SK-N-SH treated with all-trans-retinoic acid at 6 μM for 48 hours (cell line): ENCODE measurements at regions not wholly inside any gene's neighbourhood (a gene's known extent, or its start where the extent isn't known, plus 50 kb on each side); places are given as distances from the start of the nearest gene placed in this dataset.

ENCODE experiments used
- ATAC-seq: fragments of 200-7000 bp; cut with Tn5 transposase; 3 replicates; pipeline ENCODE4 v1.9.1; 2020; ENCODE audit warnings: mild to moderate bottlenecking, moderate library complexity
- ARNTL ChIP-seq: fragments of 450-650 bp; formaldehyde crosslinking; IDR thresholded peaks from 2 replicates; pipeline ENCODE4 v1.5.0; 2020; ENCODE audit warnings: low read depth, mild to moderate bottlenecking, moderate library complexity, borderline replicate concordance
- BACH2 ChIP-seq: fragments of 250-450 bp; sonication (Bioruptor Pico); IDR thresholded peaks from 2 replicates; pipeline ENCODE4 v1.9.0; 2021; ENCODE audit warnings: mild to moderate bottlenecking, borderline replicate concordance
- CREB5 ChIP-seq: fragments of 250-450 bp; sonication (Bioruptor Pico); IDR thresholded peaks from 2 replicates; pipeline ENCODE4 v1.5.1; 2020; ENCODE audit warnings: low read depth, mild to moderate bottlenecking, moderate library complexity
- CSDC2 ChIP-seq: fragments of 250-450 bp; sonication (Bioruptor Pico); IDR thresholded peaks from 2 replicates; pipeline ENCODE4 v1.5.0; 2020; ENCODE audit warnings: mild to moderate bottlenecking, moderate library complexity
- ESRRG ChIP-seq: fragments of 250-450 bp; sonication (Bioruptor Pico); IDR thresholded peaks from 2 replicates; pipeline ENCODE4 v1.6.1; 2021; ENCODE audit warnings: mild to moderate bottlenecking
- GLIS3 ChIP-seq: fragments of 250-450 bp; sonication (Bioruptor Pico); IDR thresholded peaks from 2 replicates; pipeline ENCODE4 v1.5.0; 2020; ENCODE audit warnings: mild to moderate bottlenecking, moderate library complexity
- ISL1 ChIP-seq: fragments of 250-450 bp; sonication (Bioruptor Pico); IDR thresholded peaks from 2 replicates; pipeline ENCODE4 v2.1.2; 2022; ENCODE audit warnings: mild to moderate bottlenecking, moderate library complexity
- OSR1 ChIP-seq: fragments of 250-450 bp; sonication (Bioruptor Pico); IDR thresholded peaks from 2 replicates; pipeline ENCODE4 v1.8.0; 2022; ENCODE audit warnings: moderate library complexity, mild to moderate bottlenecking, inconsistent platforms
- PATZ1 ChIP-seq: fragments of 250-450 bp; sonication (Bioruptor Pico); IDR thresholded peaks from 2 replicates; pipeline ENCODE4 v1.8.0; 2020; ENCODE audit warnings: mild to moderate bottlenecking, moderate library complexity, borderline replicate concordance
- RARB ChIP-seq: fragments of 250-450 bp; sonication (Bioruptor Pico); IDR thresholded peaks from 2 replicates; pipeline ENCODE4 v1.8.0; 2021; ENCODE audit warnings: mild to moderate bottlenecking, moderate library complexity
- SNAI2 ChIP-seq: fragments of 250-450 bp; sonication (Bioruptor Pico); IDR thresholded peaks from 2 replicates; pipeline ENCODE4 v1.5.0; 2020; ENCODE audit warnings: mild to moderate bottlenecking, moderate library complexity
- TCF4 ChIP-seq: fragments of 250-450 bp; sonication (Bioruptor Pico); IDR thresholded peaks from 2 replicates; pipeline ENCODE4 v1.8.0; 2021; ENCODE audit warnings: mild to moderate bottlenecking, moderate library complexity, borderline replicate concordance
- TOX ChIP-seq: fragments of 250-450 bp; sonication (Bioruptor Pico); IDR thresholded peaks from 2 replicates; pipeline ENCODE4 v1.8.0; 2021; ENCODE audit warnings: mild to moderate bottlenecking, moderate library complexity, borderline replicate concordance
- TSHZ2 ChIP-seq: fragments of 250-450 bp; sonication (Bioruptor Pico); IDR thresholded peaks from 2 replicates; pipeline ENCODE4 v1.5.0; 2020; ENCODE audit warnings: mild to moderate bottlenecking, moderate library complexity
- ZC3H10 ChIP-seq: fragments of 250-450 bp; sonication (Bioruptor Pico); IDR thresholded peaks from 2 replicates; pipeline ENCODE4 v1.5.1; 2021; ENCODE audit warnings: mild to moderate bottlenecking, moderate library complexity
- ZFP3 ChIP-seq: fragments of 250-450 bp; sonication (Bioruptor Pico); IDR thresholded peaks from 2 replicates; pipeline ENCODE4 v1.5.0; 2020; ENCODE audit warnings: mild to moderate bottlenecking, moderate library complexity
- ZFP30 ChIP-seq: fragments of 450-650 bp; formaldehyde crosslinking; IDR thresholded peaks from 2 replicates; pipeline ENCODE4 v1.5.0; 2022; ENCODE audit warnings: mild to moderate bottlenecking, moderate library complexity
- ZNF565 ChIP-seq: fragments of 450-650 bp; formaldehyde crosslinking; conservative IDR thresholded peaks from 2 replicates; pipeline ENCODE4 v1.5.0; 2020; ENCODE audit warnings: low read depth, mild to moderate bottlenecking, moderate library complexity
- ZNF70 ChIP-seq: fragments of 450-650 bp; formaldehyde crosslinking; IDR thresholded peaks from 2 replicates; pipeline ENCODE4 v1.5.0; 2020; ENCODE audit warnings: mild to moderate bottlenecking, moderate library complexity
- ZNF8 ChIP-seq: fragments of 450-650 bp; formaldehyde crosslinking; IDR thresholded peaks from 2 replicates; pipeline ENCODE4 v1.5.0; 2020; ENCODE audit warnings: mild to moderate bottlenecking, moderate library complexity
- TF ChIP-seq, protein P1 (sequence below): fragments of 250-450 bp; sonication (Bioruptor Pico); IDR thresholded peaks from 2 replicates; pipeline ENCODE4 v1.8.0; 2021; ENCODE audit warnings: low read depth, mild to moderate bottlenecking, moderate library complexity, borderline replicate concordance
- TF ChIP-seq, protein P2 (sequence below): fragments of 250-450 bp; sonication (Bioruptor Pico); IDR thresholded peaks from 2 replicates; pipeline ENCODE4 v1.5.1; 2021; ENCODE audit warnings: mild to moderate bottlenecking, moderate library complexity

DNA sequence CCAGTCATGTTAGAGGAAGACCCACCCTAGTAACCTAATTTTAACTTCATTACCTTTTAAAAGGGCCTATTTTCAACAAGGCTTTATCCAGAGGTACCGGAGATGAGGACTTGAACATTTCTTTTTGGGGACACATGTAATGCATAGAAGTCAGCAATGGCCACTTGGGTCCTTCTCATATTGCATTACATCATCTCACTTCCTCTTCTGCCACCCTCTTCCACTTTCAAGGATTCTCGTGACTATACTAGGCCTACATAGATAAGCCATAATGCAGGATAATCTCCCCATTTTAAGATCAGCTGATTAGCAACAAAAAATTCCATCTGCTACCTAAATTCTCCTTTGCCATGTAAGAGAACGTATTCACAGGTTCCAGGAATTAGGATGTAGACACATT lies 557.2 kb downstream of the KCTD12 start (continued):
- TF ChIP-seq, protein P1, sequence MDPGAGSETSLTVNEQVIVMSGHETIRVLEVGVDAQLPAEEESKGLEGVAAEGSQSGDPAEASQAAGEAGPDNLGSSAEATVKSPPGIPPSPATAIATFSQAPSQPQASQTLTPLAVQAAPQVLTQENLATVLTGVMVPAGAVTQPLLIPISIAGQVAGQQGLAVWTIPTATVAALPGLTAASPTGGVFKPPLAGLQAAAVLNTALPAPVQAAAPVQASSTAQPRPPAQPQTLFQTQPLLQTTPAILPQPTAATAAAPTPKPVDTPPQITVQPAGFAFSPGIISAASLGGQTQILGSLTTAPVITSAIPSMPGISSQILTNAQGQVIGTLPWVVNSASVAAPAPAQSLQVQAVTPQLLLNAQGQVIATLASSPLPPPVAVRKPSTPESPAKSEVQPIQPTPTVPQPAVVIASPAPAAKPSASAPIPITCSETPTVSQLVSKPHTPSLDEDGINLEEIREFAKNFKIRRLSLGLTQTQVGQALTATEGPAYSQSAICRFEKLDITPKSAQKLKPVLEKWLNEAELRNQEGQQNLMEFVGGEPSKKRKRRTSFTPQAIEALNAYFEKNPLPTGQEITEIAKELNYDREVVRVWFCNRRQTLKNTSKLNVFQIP (CRISPR knock-in tag): no peak
- TF ChIP-seq ZFP30 (CRISPR knock-in tag) (no peak), ESRRG (no peak), ZNF8 (CRISPR knock-in tag) (no peak)

DNA sequence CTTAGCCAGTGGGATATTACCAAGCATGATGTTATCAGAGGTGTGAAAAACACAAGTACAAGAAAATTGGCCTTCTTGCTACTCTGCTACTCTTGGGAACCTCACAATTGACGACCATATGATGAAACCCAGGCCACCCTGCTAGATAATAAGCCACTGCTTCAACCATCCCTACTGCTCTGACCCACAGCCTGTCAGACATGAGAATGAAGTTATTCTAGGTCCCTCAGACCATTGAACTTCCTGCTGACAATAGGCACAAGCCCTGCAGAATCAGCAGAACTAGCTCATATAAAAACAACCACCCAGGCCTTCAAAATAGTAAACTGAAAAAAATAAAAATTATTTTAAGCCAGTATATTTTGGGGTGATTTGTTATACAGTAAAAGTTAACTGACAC lies 559.9 kb downstream of the KCTD12 start:
- no peak for TF ChIP-seq PATZ1
- no peak for TF ChIP-seq SNAI2 (CRISPR knock-in tag)
- TF ChIP-seq GLIS3 (CRISPR knock-in tag): no peak
- no peak for TF ChIP-seq BACH2 (CRISPR knock-in tag)
- TF ChIP-seq, protein P2, sequence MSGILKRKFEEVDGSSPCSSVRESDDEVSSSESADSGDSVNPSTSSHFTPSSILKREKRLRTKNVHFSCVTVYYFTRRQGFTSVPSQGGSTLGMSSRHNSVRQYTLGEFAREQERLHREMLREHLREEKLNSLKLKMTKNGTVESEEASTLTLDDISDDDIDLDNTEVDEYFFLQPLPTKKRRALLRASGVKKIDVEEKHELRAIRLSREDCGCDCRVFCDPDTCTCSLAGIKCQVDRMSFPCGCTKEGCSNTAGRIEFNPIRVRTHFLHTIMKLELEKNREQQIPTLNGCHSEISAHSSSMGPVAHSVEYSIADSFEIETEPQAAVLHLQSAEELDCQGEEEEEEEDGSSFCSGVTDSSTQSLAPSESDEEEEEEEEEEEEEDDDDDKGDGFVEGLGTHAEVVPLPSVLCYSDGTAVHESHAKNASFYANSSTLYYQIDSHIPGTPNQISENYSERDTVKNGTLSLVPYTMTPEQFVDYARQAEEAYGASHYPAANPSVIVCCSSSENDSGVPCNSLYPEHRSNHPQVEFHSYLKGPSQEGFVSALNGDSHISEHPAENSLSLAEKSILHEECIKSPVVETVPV (CRISPR knock-in tag): no peak
- TF ChIP-seq CREB5: no peak
- TF ChIP-seq CSDC2: no peak
- no peak for TF ChIP-seq ZC3H10
- TF ChIP-seq ISL1: no peak
- no peak for TF ChIP-seq TOX
- no peak for TF ChIP-seq ZNF565 (CRISPR knock-in tag)
- no peak for TF ChIP-seq ESRRG
- TF ChIP-seq ZFP30 (CRISPR knock-in tag): no peak
- TF ChIP-seq ARNTL (CRISPR knock-in tag): no peak
- no peak for TF ChIP-seq OSR1 (CRISPR knock-in tag)
- no peak for TF ChIP-seq ZNF8 (CRISPR knock-in tag)
- no peak for TF ChIP-seq ZNF70
- no peak for TF ChIP-seq TCF4 (CRISPR knock-in tag)
- TF ChIP-seq TSHZ2: no peak
- TF ChIP-seq, protein P1 (CRISPR knock-in tag): no peak
- ATAC-seq: no peak

DNA sequence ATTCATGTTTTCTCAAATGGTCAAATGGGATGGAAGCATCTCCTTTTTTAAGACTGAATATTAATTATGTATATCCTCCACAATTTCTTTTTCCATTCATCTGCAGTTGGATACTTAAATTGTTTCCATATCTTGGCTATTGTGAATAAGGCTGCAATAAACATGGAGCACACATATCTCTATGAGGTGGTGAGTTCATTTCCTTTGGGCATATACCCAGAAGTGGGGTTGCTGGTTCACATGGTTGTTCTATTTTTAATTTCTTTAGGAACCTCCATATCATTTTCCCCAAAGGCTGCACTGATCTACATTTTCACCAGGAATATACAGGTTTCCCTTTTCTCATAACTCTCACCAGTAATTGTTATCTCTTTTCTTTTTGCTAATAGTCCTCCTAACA lies 566.3 kb downstream of the KCTD12 start:
- no peak for ATAC-seq
- no peak for TF ChIP-seq ZFP3 (CRISPR knock-in tag)
- no peak for TF ChIP-seq BACH2 (CRISPR knock-in tag)
- TF ChIP-seq TCF4 (CRISPR knock-in tag): no peak
- TF ChIP-seq TSHZ2: no peak
- no peak for TF ChIP-seq RARB
- no peak for TF ChIP-seq OSR1 (CRISPR knock-in tag)
